HCEC 1CT (cell line): ENCODE measurements at regions not wholly inside any gene's neighbourhood (a gene's known extent, or its start where the extent isn't known, plus 50 kb on each side); places are given as distances from the start of the nearest gene placed in this dataset.

Experiments
- DNase-seq: peaks from one replicate; pipeline ENCODE4 v3.0.0-alpha.2; 2017

- DNase-seq, result no peak
Measured at GRCh38 chr2:35082072-35082471, 1273.5 kb upstream of the CRIM1 start.

GRCh38 chr2:35081622-35082015 is 1274.0 kb upstream of the CRIM1 start:
- DNase-seq, result no peak

DNA sequence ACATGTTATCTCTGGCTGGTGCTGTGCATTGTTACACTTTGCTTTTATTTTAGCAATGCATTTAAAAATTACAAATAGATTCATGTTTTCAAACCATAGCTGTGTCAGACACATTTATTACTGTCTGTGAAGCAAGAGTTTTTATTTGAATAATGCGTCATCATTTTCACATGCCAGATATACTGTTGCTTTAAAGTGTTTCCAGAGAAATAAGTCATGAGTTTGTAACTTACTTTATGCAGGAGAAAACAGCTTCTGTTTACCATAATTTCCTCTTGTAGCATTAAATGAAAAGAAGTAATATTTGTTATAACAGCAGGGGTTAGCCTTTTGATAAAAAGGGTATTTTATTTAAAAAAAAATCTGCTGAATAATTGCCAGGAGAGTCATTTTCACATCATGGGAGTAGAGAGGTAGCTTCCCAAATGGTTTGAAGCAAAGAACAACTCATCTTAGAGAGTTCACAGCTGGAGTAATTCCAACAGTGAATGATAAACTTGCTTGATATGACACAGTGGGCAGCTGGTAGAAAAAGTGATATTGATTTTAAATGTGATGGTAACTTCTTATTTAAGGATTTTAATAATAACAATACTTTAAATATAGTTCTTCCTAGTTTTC is 1274.5 kb upstream of the CRIM1 start:
- peak; percentile 25 for DNase-seq

- DNase-seq, result peak; percentile 54
Measured at GRCh38 chr2:35080231-35080910, 1275.2 kb upstream of the CRIM1 start.

GRCh38 chr2:35067420-35067819 is 1288.2 kb upstream of the CRIM1 start:
- DNase-seq, result no peak

- no peak for DNase-seq
Measured at GRCh38 chr2:35063836-35064235, 1291.7 kb upstream of the CRIM1 start.

DNA sequence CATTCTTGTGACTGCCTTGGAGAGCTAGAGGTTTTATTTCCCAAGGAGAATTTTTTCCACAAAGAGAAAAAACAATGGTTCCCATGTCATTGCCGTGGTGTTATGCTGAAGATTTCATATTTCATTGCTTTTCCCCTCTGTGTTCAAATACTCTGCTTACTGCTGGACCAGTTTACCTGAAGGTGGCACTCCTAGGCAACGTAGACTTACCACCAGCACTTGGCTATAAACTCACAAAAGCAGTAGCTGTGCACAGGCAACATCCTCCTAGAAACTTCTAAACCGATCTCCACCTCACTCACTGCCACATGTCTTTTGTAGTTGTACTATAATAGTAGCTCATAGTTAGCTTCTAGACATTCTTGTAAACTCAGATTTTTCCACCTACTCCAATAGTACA is 1319.7 kb upstream of the CRIM1 start:
- no peak for DNase-seq

DNA sequence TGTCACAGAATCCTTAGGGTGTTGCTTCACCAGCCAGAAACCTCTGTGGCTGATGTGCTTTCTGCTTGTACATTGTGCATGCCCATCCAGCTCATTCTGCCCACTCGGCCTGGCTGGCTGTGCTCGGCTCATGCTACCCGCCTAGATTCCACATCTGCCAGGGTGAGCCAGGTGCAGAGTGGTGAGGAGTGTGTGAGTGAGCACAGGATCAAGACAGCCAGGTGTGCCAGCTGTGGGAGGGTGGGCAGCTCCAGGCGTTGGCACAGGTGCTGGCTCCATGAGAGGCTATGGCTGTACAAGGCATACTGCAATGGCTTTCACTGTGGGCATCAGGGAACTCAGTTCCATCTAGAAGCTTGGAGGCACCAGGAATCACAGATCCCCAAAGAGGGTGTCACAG is 1321.8 kb upstream of the CRIM1 start:
- no peak for DNase-seq

- no peak for DNase-seq
Measured at GRCh38 chr2:35023545-35023944, 1332.0 kb upstream of the CRIM1 start.

GRCh38 chr2:35000453-35000852 is 1355.1 kb upstream of the CRIM1 start:
- no peak for DNase-seq

GRCh38 chr2:34998741-34999140 is 1356.8 kb upstream of the CRIM1 start:
- no peak for DNase-seq

DNA sequence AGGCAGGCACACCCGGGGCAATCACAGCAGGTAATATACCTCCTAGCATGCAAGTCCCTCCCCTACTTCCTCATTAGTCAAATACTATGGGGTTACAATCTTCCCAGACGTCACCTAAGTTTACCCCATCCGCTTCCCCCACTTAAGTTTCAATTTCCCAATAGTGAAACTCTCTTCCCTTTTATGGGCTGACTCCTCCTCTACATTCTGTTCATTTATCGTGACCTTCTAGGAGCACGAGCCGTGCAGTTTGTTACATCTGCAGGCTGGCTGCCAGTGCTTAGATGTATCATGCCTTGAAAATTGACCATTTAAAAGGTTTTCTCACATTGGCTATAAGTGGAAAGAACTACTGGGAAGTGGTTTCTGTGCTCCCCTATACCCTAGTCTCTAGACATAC is 1357.8 kb upstream of the CRIM1 start:
- DNase-seq, result no peak

DNA sequence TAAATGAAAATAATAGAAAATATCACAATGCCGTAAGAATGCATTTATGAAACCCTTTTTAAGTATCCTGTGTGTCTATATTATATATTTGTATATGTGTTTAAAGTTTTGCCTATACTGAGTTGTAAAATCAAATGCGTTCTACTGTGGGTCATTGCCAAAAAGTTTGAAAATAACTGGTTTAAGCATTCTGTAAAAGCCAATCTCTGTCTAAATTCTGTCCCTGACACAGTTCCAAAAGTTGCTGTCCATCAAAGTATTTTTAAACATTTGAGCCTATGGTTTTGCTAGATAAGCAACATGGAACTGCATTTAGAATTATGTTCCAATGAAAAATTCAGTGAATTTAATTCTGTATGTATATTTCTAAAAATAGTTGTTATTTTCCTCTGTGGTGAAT is 1360.4 kb upstream of the CRIM1 start:
- no peak for DNase-seq

DNA sequence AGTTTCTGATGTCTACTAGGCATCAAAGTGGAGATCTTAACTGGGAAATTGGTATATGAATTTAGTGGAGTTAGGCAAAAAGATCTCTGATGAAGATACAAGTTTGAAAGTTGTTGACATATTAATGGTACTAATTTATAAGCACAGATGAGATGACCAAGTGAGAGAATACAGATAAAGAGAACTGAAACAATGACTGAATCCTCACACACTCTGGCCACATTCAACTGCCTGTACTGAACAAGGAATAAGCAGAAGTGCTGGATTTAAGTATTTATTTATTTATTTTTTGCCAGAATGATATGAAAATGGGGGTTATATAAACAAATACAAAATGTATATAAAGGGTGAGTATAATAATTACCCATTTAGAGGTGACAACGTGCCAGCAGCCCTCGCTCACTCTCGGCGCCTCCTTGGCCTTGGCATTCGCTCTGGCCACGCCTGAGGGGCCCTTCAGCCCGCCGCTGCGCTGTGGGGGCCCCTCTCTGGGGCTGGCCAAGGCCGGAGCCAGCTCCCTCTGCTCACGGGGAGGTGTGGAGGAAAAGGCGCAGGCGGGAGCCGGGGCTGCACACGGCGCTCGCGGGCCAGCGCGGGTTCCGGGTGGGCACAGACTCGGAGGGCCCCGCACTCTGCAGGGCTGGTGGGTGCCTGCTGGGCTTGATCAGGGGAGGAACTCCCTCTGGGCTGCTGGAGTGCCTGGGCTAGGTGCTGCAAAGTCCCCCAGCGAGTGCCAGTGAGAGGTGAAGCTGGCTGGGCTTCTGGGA is 1363.9 kb upstream of the CRIM1 start:
- DNase-seq, result no peak

DNA sequence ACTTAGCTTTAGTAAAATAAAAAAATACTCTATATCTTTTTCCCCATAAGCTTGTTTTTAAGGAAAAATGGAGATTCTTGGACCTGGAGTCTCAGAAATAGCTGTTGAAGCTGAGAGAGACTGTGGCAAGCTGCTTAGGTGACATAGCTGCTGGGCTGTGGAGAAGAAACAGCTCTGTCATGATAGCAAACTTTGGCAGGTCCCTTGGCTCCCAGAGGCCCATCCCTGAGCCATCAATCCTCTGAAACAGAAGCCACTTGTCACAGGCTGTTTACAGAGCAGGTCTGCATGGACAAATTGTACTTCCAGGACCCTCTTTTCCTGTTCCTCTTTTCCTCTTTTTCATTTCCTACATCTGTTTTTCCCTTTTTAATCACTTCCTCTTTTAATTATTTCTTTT is 1370.1 kb upstream of the CRIM1 start:
- no peak for DNase-seq

DNA sequence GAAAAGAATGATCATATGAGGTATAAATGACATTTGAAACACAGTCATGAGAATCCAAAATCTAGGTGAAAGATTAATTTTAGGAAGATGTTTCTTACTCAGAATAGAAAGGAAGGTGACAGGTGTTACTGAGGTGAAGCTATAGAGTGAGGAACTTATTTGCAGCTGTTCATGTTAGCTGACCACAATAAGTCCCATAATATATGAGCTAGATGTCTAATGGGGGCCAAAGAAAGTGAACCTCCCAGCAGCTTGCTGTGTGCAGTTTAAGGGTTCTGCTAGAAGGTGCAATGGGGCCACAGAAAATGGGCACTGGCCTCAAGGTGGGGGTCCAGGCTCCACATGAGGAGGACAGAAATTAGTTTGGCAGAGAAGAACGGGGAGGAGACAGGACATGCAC is 1374.9 kb upstream of the CRIM1 start:
- no peak for DNase-seq

DNA sequence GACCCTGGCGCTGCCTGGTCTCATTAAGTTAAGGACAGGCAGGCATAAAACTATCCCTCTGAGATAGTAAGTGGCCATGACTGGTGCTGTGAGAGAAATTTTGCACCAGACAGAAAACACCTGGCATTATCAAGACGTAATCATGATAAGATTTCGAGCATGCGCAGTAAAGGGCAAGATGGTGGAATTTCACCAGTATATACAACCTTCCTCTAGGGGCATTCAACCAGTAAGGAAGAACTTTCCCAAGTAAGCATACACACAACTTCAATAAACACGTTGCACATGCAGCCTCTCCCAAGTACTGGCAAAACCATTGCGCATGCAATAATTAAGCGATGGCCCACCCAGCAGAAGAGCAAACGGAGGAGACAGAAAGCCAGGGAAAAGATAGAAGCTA is 1376.4 kb upstream of the CRIM1 start:
- no peak for DNase-seq

- DNase-seq, result no peak
Measured at GRCh38 chr2:34961822-34962221, 1362.7 kb upstream of the FAM98A start.

DNA sequence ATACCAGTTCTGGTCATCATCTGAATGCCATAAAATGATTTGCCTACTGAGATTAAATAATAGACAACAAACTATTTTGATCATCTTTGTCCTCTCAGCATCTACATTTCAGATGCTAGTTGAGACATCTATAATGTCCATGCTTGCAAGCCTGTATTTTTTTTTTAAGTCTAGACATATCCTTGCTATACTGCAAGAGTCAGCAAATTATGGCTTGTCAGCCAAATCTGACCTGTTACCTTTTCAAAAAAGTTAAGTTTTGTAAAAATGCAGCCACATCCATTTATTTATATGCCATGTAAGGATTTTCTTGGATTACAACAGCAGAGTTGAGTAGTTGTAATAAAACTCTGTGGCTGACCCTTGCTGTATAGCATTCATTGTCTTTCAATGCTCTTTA is 1355.7 kb upstream of the FAM98A start:
- DNase-seq, result no peak

GRCh38 chr2:34950797-34951196 is 1351.7 kb upstream of the FAM98A start:
- no peak for DNase-seq

DNA sequence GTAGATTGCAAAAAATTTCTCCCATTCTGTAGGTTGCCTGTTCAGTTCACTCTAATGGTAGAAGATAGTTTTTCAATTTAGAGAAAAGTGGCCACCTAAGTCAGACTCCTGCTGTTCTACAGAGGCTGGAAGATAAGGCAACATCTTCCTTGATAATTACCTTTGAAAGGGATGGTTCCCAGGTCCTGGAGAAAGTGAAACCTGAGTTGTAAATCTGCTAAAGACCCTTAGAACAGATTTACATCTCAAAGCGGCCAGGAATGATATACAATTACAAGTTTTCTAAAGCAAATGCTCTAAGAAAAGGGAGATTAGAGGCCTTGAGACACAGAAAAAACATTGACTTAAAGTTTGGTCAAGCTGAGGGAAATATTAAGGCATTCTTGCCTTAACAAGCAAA is 1350.2 kb upstream of the FAM98A start:
- no peak for DNase-seq

DNA sequence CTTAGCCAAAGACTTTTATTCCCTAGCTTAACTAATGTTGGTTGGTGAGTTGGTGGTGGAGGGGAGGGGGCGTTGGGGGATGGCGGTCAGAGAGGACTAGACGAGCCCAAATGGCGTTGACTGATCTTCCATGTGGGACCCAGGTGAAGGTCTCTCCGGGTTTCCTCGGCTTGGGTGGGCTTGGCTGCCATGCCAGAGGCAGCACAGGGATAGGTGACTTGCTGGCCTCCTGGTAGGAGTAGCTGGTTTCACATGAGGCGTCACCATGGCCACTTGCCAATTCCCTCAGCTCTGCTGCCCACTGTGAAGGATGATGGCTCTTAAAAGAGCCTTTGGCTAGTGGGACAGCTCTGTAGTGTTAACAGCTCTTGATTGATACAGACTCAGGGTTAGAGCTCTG is 1337.0 kb upstream of the FAM98A start:
- no peak for DNase-seq

DNA sequence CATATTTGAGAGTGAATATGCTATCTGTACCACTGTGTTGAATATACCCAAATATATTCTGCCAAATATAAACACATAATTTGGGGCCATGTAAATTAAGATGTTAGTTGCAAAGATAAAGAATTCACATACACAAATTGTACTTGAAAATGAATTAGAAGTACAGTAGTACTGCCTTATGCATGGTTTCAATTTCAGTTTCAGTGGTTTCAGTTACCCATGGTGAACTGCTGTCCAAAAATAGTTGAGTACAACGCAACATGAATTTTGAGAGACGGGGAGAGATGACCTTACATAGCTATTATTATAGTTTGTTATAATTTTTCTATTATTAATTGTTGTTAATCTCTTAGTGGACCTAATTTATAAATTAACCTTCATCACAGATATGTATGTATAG is 1313.0 kb upstream of the FAM98A start:
- no peak for DNase-seq

GRCh38 chr2:34909992-34910705 is 1311.0 kb upstream of the FAM98A start:
- DNase-seq, result no peak
